Vagina (tissue), 2 donors: ENCODE measurements at regions not wholly inside any gene's neighbourhood (a gene's known extent, or its start where the extent isn't known, plus 50 kb on each side); places are given as distances from the start of the nearest gene placed in this dataset.

Experiments
- DNase-seq, 2 donors: peaks; one replicate each; pipeline ENCODE4 v3.0.0-alpha.2; 2017; ENCODE audit errors: extremely low spot score in 2 of 2
- H3K27ac ChIP-seq: fragments of 200-600 bp; sonication (generic); one replicate; pipeline ENCODE4 v1.5.1; 2019
- H3K27me3 ChIP-seq: fragments of 200-600 bp; sonication (generic); one replicate; pipeline ENCODE4 v1.5.1; 2019
- H3K36me3 ChIP-seq, 2 donors: fragments of 200-600 bp; sonication (generic); one replicate each; pipeline ENCODE4 v1.5.1; 2017 to 2019
- H3K4me1 ChIP-seq: fragments of 200-600 bp; sonication (generic); one replicate; pipeline ENCODE4 v1.5.1; 2019
- H3K4me3 ChIP-seq, 2 donors: fragments of 200-600 bp; sonication (generic); 1 replicate in 1 of 2; 2 replicates in 1 of 2; pipeline ENCODE4 v1.5.1; 2016 to 2019
- H3K9me3 ChIP-seq: fragments of 200-600 bp; sonication (generic); one replicate; pipeline ENCODE4 v1.5.1; 2019
- CTCF ChIP-seq, 3 experiments: fragments of 450-650 bp in 2 of 3; fragments of 200-600 bp in 1 of 3; sonication (generic) in 1 of 3; IDR thresholded peaks; one replicate each; pipeline ENCODE4 v1.5.1; 2017 to 2019; ENCODE audit warnings: antibody characterized with exemption in 3 of 3, mild to moderate bottlenecking in 2 of 3, moderate library complexity in 2 of 3
- POLR2A ChIP-seq, 2 donors: fragments of 450-650 bp; IDR thresholded peaks; one replicate each; pipeline ENCODE4 v1.6.1; 2017; ENCODE audit warnings: antibody characterized with exemption in 2 of 2, mild to moderate bottlenecking in 2 of 2, moderate library complexity in 2 of 2
- POLR2AphosphoS5 ChIP-seq, 2 donors: sonication (generic); formaldehyde crosslinking; IDR thresholded peaks; one replicate each; pipeline ENCODE4 v1.9.0; 2017; ENCODE audit warnings: antibody characterized with exemption in 2 of 2, mild to moderate bottlenecking in 2 of 2, low read depth in 1 of 2; ENCODE audit not compliant: insufficient read depth in 1 of 2
- intact Hi-C: fragments of 100-400 bp; cut with DNase I; formaldehyde crosslinking; loops from one replicate; pipeline ENCODE4 v1.15.1; 2023

GRCh38 chr2:118670276-118670675 lies 177.2 kb downstream of the EN1 start:
- no peaks in the 10 kb centered on the region for H3K36me3 ChIP-seq
- no peaks in the 10 kb centered on the region for H3K27me3 ChIP-seq
- TF ChIP-seq POLR2A (IDR thresholded peaks at IDR 0.05), result no peak
- TF ChIP-seq CTCF (IDR thresholded peaks at IDR 0.05), result no peak
- TF ChIP-seq POLR2AphosphoS5 (IDR thresholded peaks at IDR 0.05; ENCODE audit: insufficient read depth in 1 of 2, low read depth in 1 of 2), result no peak
- DNase-seq, result no peak
- no peak overlapping the region for H3K4me3 ChIP-seq
- no peak overlapping the region for H3K27ac ChIP-seq
- no peaks in the 10 kb centered on the region for H3K9me3 ChIP-seq
- peaks cover 20% of the 10 kb centered on the region for H3K4me1 ChIP-seq
- intact Hi-C loops, result no loop called here

GRCh38 chr2:118669654-118670053 lies 177.8 kb downstream of the EN1 start:
- no peaks in the 10 kb centered on the region for H3K27me3 ChIP-seq
- H3K27ac ChIP-seq, result peak overlapping the region; percentile 20
- no peak for DNase-seq
- no peaks in the 10 kb centered on the region for H3K36me3 ChIP-seq
- no peak for TF ChIP-seq POLR2AphosphoS5 (IDR thresholded peaks at IDR 0.05; ENCODE audit: insufficient read depth in 1 of 2, low read depth in 1 of 2)
- no peak for TF ChIP-seq POLR2A (IDR thresholded peaks at IDR 0.05)
- no peak for TF ChIP-seq CTCF (IDR thresholded peaks at IDR 0.05)
- no peaks in the 10 kb centered on the region for H3K9me3 ChIP-seq
- intact Hi-C loops, result no loop called here
- H3K4me1 ChIP-seq, result peaks cover 20% of the 10 kb centered on the region
- H3K4me3 ChIP-seq, result no peak overlapping the region

GRCh38 chr2:118668431-118669424 lies 178.7 kb downstream of the EN1 start:
- H3K9me3 ChIP-seq, result no peaks in the 10 kb centered on the region
- H3K27ac ChIP-seq, result peak overlapping the region; percentile 53
- TF ChIP-seq POLR2AphosphoS5 (IDR thresholded peaks at IDR 0.05; ENCODE audit: insufficient read depth in 1 of 2, low read depth in 1 of 2), result no peak
- DNase-seq, result no peak
- H3K36me3 ChIP-seq, result no peaks in the 10 kb centered on the region
- H3K4me1 ChIP-seq, result peaks cover 20% of the 10 kb centered on the region
- H3K27me3 ChIP-seq, result no peaks in the 10 kb centered on the region
- intact Hi-C loops, result no loop called here
- H3K4me3 ChIP-seq, result no peak overlapping the region

- Histone ChIP-seq H3K4me3 (no peak overlapping the region), H3K27ac (peak overlapping the region; percentile 53), H3K36me3 (no peaks in the 10 kb centered on the region), H3K4me1 (peaks cover 20% of the 10 kb centered on the region), H3K9me3 (no peaks in the 10 kb centered on the region), H3K27me3 (no peaks in the 10 kb centered on the region)
- intact Hi-C loops, result no loop called here
- no peak for DNase-seq
- no peak for TF ChIP-seq POLR2AphosphoS5 (IDR thresholded peaks at IDR 0.05; ENCODE audit: insufficient read depth in 1 of 2, low read depth in 1 of 2)
- no peak for TF ChIP-seq POLR2A (IDR thresholded peaks at IDR 0.05)
- TF ChIP-seq CTCF (IDR thresholded peaks at IDR 0.05), result no peak
These were observed 179.5 kb downstream of the EN1 start for GRCh38 chr2:118667964-118668363.

GRCh38 chr2:118667348-118667747 lies 180.1 kb downstream of the EN1 start:
- no peaks in the 10 kb centered on the region for H3K27me3 ChIP-seq
- no peaks in the 10 kb centered on the region for H3K9me3 ChIP-seq
- no peak overlapping the region for H3K27ac ChIP-seq
- intact Hi-C loops, result no loop called here
- H3K4me1 ChIP-seq, result peaks cover 20% of the 10 kb centered on the region
- TF ChIP-seq CTCF (IDR thresholded peaks at IDR 0.05) (no peak), POLR2A (IDR thresholded peaks at IDR 0.05) (no peak), POLR2AphosphoS5 (IDR thresholded peaks at IDR 0.05; ENCODE audit: insufficient read depth in 1 of 2, low read depth in 1 of 2) (no peak)
- DNase-seq, result no peak
- no peak overlapping the region for H3K4me3 ChIP-seq
- H3K36me3 ChIP-seq, result no peaks in the 10 kb centered on the region
